Spinal cord (tissue), 9 donors: ENCODE measurements at regions not wholly inside any gene's neighbourhood (a gene's known extent, or its start where the extent isn't known, plus 50 kb on each side); places are given as distances from the start of the nearest gene placed in this dataset.
A peak's percentile ranks its signal among the peaks of the same experiment; 100 is the strongest.
"Not testable (repeated sequence)": the region's sequence is repeated elsewhere in the genome, so short reads cannot be mapped to it uniquely, and the experiment has no call there.

Experiments used
- DNase-seq, 6 donors: peaks; one replicate each; pipeline versions ENCODE4 v3.0.0 to v3.0.0-alpha.2; 2013 to 2015; ENCODE audit warnings: low spot score in 6 of 6, low read depth in 4 of 6
- H3K27ac ChIP-seq: one replicate; pipeline ENCODE4 v1.5.1; 2013; ENCODE audit warnings: low read depth, low read length, control low read depth
- H3K27me3 ChIP-seq: one replicate; pipeline ENCODE4 v1.6.1; 2013; ENCODE audit warnings: low read length; ENCODE audit not compliant: control insufficient read depth, insufficient read depth
- H3K36me3 ChIP-seq: one replicate; pipeline ENCODE4 v1.6.1; 2013; ENCODE audit warnings: low read length; ENCODE audit not compliant: control insufficient read depth, insufficient read depth
- H3K4me1 ChIP-seq: one replicate; pipeline ENCODE4 v1.6.1; 2013; ENCODE audit warnings: low read length; ENCODE audit not compliant: control insufficient read depth, insufficient read depth
- H3K4me3 ChIP-seq: one replicate; pipeline ENCODE4 v1.5.1; 2013; ENCODE audit warnings: low read depth, low read length, control low read depth
- H3K9me3 ChIP-seq: one replicate; pipeline ENCODE4 v1.6.1; 2013; ENCODE audit warnings: low read length; ENCODE audit not compliant: control insufficient read depth, insufficient read depth
- WGBS: methylation state at CpG from one replicate; pipeline ENCODE4 v1.1.5; 2013; ENCODE audit warnings: missing lambda C conversion rate; ENCODE audit not compliant: insufficient coverage; 5-methylcytosine and 5-hydroxymethylcytosine counted together
- donor health status: healthy.

DNA sequence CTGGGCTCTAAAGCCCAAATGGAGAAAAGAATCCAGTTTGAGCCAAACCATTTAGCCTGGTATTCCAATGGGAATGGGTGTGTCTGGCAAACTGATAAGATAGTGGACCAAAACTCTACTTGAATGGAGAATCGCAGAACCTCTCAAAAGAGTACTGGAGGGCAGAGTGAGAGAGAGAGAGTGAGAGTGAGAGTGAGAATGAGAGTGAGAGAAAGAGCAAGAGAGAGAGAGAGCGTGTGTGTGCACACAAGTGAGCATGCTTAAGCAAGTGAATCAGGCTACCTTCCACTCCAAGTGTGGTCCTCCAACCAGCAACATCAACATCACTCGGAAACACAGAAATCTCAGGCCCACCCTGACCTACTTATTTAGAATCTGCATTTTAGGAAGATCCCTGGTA lies 58.8 kb downstream of the UQCRFS1 start:
- WGBS = 100% methylated on average over 1 of the region's 3 CpGs
- Histone ChIP-seq H3K4me3 (no peak overlapping the region), H3K36me3 (no peaks in the 10 kb centered on the region), H3K4me1 (no peaks in the 10 kb centered on the region), H3K27me3 (no peaks in the 10 kb centered on the region), H3K9me3 (peaks cover 2% of the 10 kb centered on the region), H3K27ac (no peak overlapping the region)
- DNase-seq = no peak

DNA sequence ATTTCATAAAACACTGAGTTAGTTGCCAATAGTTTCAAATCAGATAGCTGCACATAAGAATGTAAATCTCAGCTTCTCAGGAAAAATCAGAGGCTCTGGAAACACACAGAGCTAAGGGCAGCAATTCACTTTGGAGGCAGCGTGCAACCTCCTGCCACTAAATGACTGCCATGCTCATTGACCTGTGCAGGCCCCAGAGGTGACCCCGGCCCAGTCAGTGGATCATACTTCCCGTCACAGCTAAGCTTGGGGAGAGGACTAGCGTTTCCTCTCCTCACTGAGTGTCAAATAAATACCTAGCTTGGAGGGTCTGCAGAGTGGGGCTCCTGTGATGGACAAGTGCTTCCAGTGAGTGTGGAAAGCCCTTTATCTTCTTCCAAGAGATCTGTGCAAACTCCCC lies 67.2 kb downstream of the UQCRFS1 start:
- Histone ChIP-seq H3K27ac (no peak overlapping the region), H3K9me3 (no peaks in the 10 kb centered on the region), H3K36me3 (no peaks in the 10 kb centered on the region), H3K4me3 (no peak overlapping the region), H3K27me3 (no peaks in the 10 kb centered on the region), H3K4me1 (no peaks in the 10 kb centered on the region)
- DNase-seq = no peak
- WGBS = 30% methylated on average over 3 of the region's 4 CpGs

DNA sequence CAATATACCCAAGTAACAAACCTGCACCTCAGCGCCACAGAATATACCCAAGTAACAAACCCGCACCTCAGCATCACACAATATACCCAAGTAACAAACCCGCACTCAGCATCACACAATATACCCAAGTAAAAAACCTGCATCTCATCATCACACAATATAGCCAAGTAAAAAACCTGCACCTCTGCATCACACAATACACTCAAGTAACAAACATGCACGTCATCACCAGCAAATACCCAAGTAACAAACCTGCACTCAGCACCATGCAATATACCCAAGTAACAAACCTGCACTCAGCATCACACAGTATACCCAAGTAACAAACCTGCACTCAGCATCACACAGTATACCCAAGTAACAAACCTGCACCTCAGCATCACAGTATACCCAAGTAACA lies 69.8 kb downstream of the UQCRFS1 start:
- DNase-seq = no peak
- no peaks in the 10 kb centered on the region for H3K36me3 ChIP-seq
- H3K9me3 ChIP-seq = peaks cover 3% of the 10 kb centered on the region
- no peaks in the 10 kb centered on the region for H3K27me3 ChIP-seq
- H3K27ac ChIP-seq = no peak overlapping the region
- WGBS = 96% methylated on average over 4 of the region's 4 CpGs
- H3K4me3 ChIP-seq = no peak overlapping the region
- H3K4me1 ChIP-seq = no peaks in the 10 kb centered on the region

DNA sequence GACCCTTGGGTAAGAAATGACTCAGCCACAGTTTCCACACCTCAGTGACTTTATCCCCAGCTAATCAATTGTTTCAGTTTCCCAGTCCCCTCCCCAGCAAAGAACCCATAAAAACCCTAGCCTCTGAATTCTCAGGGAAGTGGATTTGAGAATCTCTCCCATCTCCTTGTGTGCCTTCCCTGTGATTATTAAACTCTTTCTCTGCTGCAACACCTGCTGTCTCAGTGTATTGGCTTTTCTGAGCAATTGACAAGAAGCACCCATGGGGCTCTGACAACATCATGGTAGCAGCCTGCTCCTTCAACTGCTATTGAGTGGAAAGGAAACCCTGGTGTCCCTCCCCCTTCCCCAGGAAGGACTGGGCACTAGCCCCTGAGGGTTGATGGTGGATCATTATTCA lies 73.7 kb downstream of the UQCRFS1 start:
- H3K27ac ChIP-seq = no peak overlapping the region
- no peaks in the 10 kb centered on the region for H3K4me1 ChIP-seq
- no peak for DNase-seq
- H3K4me3 ChIP-seq = no peak overlapping the region
- H3K27me3 ChIP-seq = no peaks in the 10 kb centered on the region
- peaks cover 3% of the 10 kb centered on the region for H3K9me3 ChIP-seq
- H3K36me3 ChIP-seq = no peaks in the 10 kb centered on the region

GRCh38 chr19:29138206-29138605 lies 74.7 kb downstream of the UQCRFS1 start:
- DNase-seq, H3K4me3 ChIP-seq, H3K27me3 ChIP-seq, H3K27ac ChIP-seq, H3K4me1 ChIP-seq, H3K9me3 ChIP-seq, H3K36me3 ChIP-seq: not testable (repeated sequence)
- WGBS = no CpG with 5 or more reads among the region's 3 CpGs

- no peak overlapping the region for H3K27ac ChIP-seq
- H3K4me1 ChIP-seq = no peaks in the 10 kb centered on the region
- peaks cover 1% of the 10 kb centered on the region for H3K9me3 ChIP-seq
- DNase-seq = peak in 1 of 6 donors; percentile 72
- 50% methylated on average over 1 of the region's 2 CpGs for WGBS
- no peaks in the 10 kb centered on the region for H3K36me3 ChIP-seq
- no peaks in the 10 kb centered on the region for H3K27me3 ChIP-seq
- no peak overlapping the region for H3K4me3 ChIP-seq
Measured at GRCh38 chr19:29131456-29131855, 81.5 kb downstream of the UQCRFS1 start.

- 89% methylated on average over 13 of the region's 13 CpGs for WGBS
- Histone ChIP-seq H3K36me3 (no peaks in the 10 kb centered on the region), H3K4me3 (no peak overlapping the region), H3K4me1 (no peaks in the 10 kb centered on the region), H3K27ac (no peak overlapping the region), H3K27me3 (no peaks in the 10 kb centered on the region), H3K9me3 (peaks cover 1% of the 10 kb centered on the region)
- DNase-seq = no peak
Measured at GRCh38 chr19:29129148-29129547, 83.8 kb downstream of the UQCRFS1 start.

- DNase-seq = no peak
- Histone ChIP-seq H3K4me3 (no peak overlapping the region), H3K27ac (no peak overlapping the region), H3K9me3 (peaks cover 1% of the 10 kb centered on the region), H3K4me1 (no peaks in the 10 kb centered on the region), H3K27me3 (no peaks in the 10 kb centered on the region), H3K36me3 (no peaks in the 10 kb centered on the region)
- WGBS = 94% methylated on average over 8 of the region's 8 CpGs
Measured at GRCh38 chr19:29128203-29128602, 84.7 kb downstream of the UQCRFS1 start.

DNA sequence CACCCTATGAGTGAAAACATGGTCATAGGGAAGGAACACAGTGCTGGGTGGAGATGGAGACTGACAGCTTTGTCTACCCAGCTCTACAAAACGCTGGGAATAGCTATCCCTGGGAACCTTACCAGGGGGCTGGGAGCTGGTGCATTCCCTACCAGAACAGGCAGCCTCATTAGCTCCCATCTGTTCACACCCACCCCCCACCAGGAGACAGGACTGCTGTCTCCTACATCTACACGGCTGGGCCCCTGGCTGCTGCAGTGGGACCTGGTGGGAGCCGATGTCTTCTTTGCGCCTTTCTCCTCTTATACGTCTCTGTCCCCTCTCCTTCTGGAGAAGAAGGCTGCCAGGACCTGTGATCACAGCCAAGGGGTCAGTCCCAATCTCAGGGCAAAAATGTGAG lies 90.8 kb downstream of the UQCRFS1 start:
- Histone ChIP-seq H3K27me3 (no peaks in the 10 kb centered on the region), H3K4me3 (no peak overlapping the region)
- 56% methylated on average over 1 of the region's 5 CpGs for WGBS

GRCh38 chr19:29121684-29122083 lies 91.3 kb downstream of the UQCRFS1 start:
- Histone ChIP-seq H3K36me3 (no peaks in the 10 kb centered on the region), H3K27ac (no peak overlapping the region), H3K4me3 (no peak overlapping the region), H3K27me3 (no peaks in the 10 kb centered on the region), H3K4me1 (no peaks in the 10 kb centered on the region), H3K9me3 (no peaks in the 10 kb centered on the region)
- DNase-seq = no peak
- 15% methylated on average over 2 of the region's 3 CpGs for WGBS

More for the DNA sequence above, 90.8 kb downstream of the UQCRFS1 start:
- no peak for DNase-seq
- Histone ChIP-seq H3K4me1 (no peaks in the 10 kb centered on the region), H3K27ac (no peak overlapping the region), H3K9me3 (no peaks in the 10 kb centered on the region), H3K36me3 (no peaks in the 10 kb centered on the region)
